ENCODE measurements at regions not wholly inside any gene's neighbourhood (a gene's known extent, or its start where the extent isn't known, plus 50 kb on each side); places are given as distances from the start of the nearest gene placed in this dataset.

- H3K4me2 ChIP-seq (ENCODE audit: low read length), result no peak overlapping the region
- no peaks in the 10 kb centered on the region for H4K20me1 ChIP-seq (ENCODE audit: insufficient read depth, low read length)
- no peaks in the 10 kb centered on the region for H3K9me3 ChIP-seq (ENCODE audit: low read length)
- CTCF ChIA-PET (ENCODE audit: unreplicated experiment), result no interaction called here
- H3K36me3 ChIP-seq (ENCODE audit: insufficient read depth, low read length), result no peaks in the 10 kb centered on the region
- intact Hi-C loops (cut with micrococcal nuclease; ENCODE audit: unreplicated experiment), result no loop called here
- DNase-seq (ENCODE audit: low spot score), result peak; percentile 53
- H3K4me1 ChIP-seq (ENCODE audit: insufficient read depth, low read length, poor library complexity, severe bottlenecking), result no peaks in the 10 kb centered on the region
- H3K79me2 ChIP-seq (ENCODE audit: insufficient read depth, low read depth, low read length), result no peaks in the 10 kb centered on the region
- TF ChIP-seq, protein P1, sequence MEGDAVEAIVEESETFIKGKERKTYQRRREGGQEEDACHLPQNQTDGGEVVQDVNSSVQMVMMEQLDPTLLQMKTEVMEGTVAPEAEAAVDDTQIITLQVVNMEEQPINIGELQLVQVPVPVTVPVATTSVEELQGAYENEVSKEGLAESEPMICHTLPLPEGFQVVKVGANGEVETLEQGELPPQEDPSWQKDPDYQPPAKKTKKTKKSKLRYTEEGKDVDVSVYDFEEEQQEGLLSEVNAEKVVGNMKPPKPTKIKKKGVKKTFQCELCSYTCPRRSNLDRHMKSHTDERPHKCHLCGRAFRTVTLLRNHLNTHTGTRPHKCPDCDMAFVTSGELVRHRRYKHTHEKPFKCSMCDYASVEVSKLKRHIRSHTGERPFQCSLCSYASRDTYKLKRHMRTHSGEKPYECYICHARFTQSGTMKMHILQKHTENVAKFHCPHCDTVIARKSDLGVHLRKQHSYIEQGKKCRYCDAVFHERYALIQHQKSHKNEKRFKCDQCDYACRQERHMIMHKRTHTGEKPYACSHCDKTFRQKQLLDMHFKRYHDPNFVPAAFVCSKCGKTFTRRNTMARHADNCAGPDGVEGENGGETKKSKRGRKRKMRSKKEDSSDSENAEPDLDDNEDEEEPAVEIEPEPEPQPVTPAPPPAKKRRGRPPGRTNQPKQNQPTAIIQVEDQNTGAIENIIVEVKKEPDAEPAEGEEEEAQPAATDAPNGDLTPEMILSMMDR (conservative IDR thresholded peaks at IDR 0.05; ENCODE audit: low read length), result peak; percentile 85
- no peak for TF ChIP-seq EZH2phosphoT487 (IDR thresholded peaks at IDR 0.05; ENCODE audit: borderline replicate concordance, low read depth, low read length)
- no TSS peak for BruUV-seq (replicated peaks)
- H3K27ac ChIP-seq (ENCODE audit: low read depth, low read length, poor library complexity, severe bottlenecking), result no peak overlapping the region
- H2AFZ ChIP-seq (ENCODE audit: low read length), result no peak overlapping the region
- H3K9me2 ChIP-seq (ENCODE audit: insufficient read depth, low read length), result no peaks in the 10 kb centered on the region
- POLR2A ChIA-PET, result no interaction called here
- H3K4me3 ChIP-seq (ENCODE audit: low read depth, low read length, poor library complexity, severe bottlenecking), result no peak overlapping the region
Observed at GRCh38 chr1:219416598-219417238, 196.2 kb downstream of the ZC3H11B start.

- no peak overlapping the region for H2AFZ ChIP-seq (ENCODE audit: low read length)
- POLR2A ChIA-PET, result interaction anchor here (0.5 kb wide), 1 partner anchor 719 kb away, joined by 3 read pairs; no protein-coding TSS in a partner anchor
- H3K79me2 ChIP-seq (ENCODE audit: insufficient read depth, low read depth, low read length), result no peaks in the 10 kb centered on the region
- BruUV-seq (replicated peaks), result no TSS peak
- no peak overlapping the region for H3K27ac ChIP-seq (ENCODE audit: low read depth, low read length, poor library complexity, severe bottlenecking)
- no peaks in the 10 kb centered on the region for H3K9me2 ChIP-seq (ENCODE audit: insufficient read depth, low read length)
- H3K4me3 ChIP-seq (ENCODE audit: low read depth, low read length, poor library complexity, severe bottlenecking), result no peak overlapping the region
- no peaks in the 10 kb centered on the region for H4K20me1 ChIP-seq (ENCODE audit: insufficient read depth, low read length)
- H3K9me3 ChIP-seq (ENCODE audit: low read length), result no peaks in the 10 kb centered on the region
- CTCF ChIA-PET (ENCODE audit: unreplicated experiment), result no interaction called here
- H3K4me2 ChIP-seq (ENCODE audit: low read length), result no peak overlapping the region
- no peaks in the 10 kb centered on the region for H3K36me3 ChIP-seq (ENCODE audit: insufficient read depth, low read length)
- TF ChIP-seq EZH2phosphoT487 (IDR thresholded peaks at IDR 0.05; ENCODE audit: borderline replicate concordance, low read depth, low read length), result no peak
- TF ChIP-seq, protein P1 (conservative IDR thresholded peaks at IDR 0.05; ENCODE audit: low read length), result no peak
- intact Hi-C loops (cut with micrococcal nuclease; ENCODE audit: unreplicated experiment), result no loop called here
- no peaks in the 10 kb centered on the region for H3K4me1 ChIP-seq (ENCODE audit: insufficient read depth, low read length, poor library complexity, severe bottlenecking)
- no peak for DNase-seq (ENCODE audit: low spot score)
Observed at GRCh38 chr1:219415915-219416314, 197.0 kb downstream of the ZC3H11B start.

GRCh38 chr1:219415433-219415832 lies 197.5 kb downstream of the ZC3H11B start:
- no peak overlapping the region for H3K4me3 ChIP-seq (ENCODE audit: low read depth, low read length, poor library complexity, severe bottlenecking)
- DNase-seq (ENCODE audit: low spot score), result no peak

More at GRCh38 chr1:219415433-219415832, 197.5 kb downstream of the ZC3H11B start:
- no peaks in the 10 kb centered on the region for H3K4me1 ChIP-seq (ENCODE audit: insufficient read depth, low read length, poor library complexity, severe bottlenecking)
- intact Hi-C loops (cut with micrococcal nuclease; ENCODE audit: unreplicated experiment), result no loop called here
- no peak for TF ChIP-seq EZH2phosphoT487 (IDR thresholded peaks at IDR 0.05; ENCODE audit: borderline replicate concordance, low read depth, low read length)
- TF ChIP-seq, protein P1 (conservative IDR thresholded peaks at IDR 0.05; ENCODE audit: low read length), result no peak
- H2AFZ ChIP-seq (ENCODE audit: low read length), result no peak overlapping the region
- H3K27ac ChIP-seq (ENCODE audit: low read depth, low read length, poor library complexity, severe bottlenecking), result no peak overlapping the region
- H3K9me3 ChIP-seq (ENCODE audit: low read length), result no peaks in the 10 kb centered on the region
- H3K9me2 ChIP-seq (ENCODE audit: insufficient read depth, low read length), result no peaks in the 10 kb centered on the region
- no peaks in the 10 kb centered on the region for H3K79me2 ChIP-seq (ENCODE audit: insufficient read depth, low read depth, low read length)
- CTCF ChIA-PET (ENCODE audit: unreplicated experiment), result no interaction called here
- POLR2A ChIA-PET, result interaction anchor here (0.5 kb wide), 1 partner anchor 718 kb away, joined by 3 read pairs; no protein-coding TSS in a partner anchor
- H4K20me1 ChIP-seq (ENCODE audit: insufficient read depth, low read length), result no peaks in the 10 kb centered on the region
- no peaks in the 10 kb centered on the region for H3K36me3 ChIP-seq (ENCODE audit: insufficient read depth, low read length)
- no peak overlapping the region for H3K4me2 ChIP-seq (ENCODE audit: low read length)
- BruUV-seq (replicated peaks), result no TSS peak
